ENCODE measurements at regions not wholly inside any gene's neighbourhood (a gene's known extent, or its start where the extent isn't known, plus 50 kb on each side); places are given as distances from the start of the nearest gene placed in this dataset.

DNA sequence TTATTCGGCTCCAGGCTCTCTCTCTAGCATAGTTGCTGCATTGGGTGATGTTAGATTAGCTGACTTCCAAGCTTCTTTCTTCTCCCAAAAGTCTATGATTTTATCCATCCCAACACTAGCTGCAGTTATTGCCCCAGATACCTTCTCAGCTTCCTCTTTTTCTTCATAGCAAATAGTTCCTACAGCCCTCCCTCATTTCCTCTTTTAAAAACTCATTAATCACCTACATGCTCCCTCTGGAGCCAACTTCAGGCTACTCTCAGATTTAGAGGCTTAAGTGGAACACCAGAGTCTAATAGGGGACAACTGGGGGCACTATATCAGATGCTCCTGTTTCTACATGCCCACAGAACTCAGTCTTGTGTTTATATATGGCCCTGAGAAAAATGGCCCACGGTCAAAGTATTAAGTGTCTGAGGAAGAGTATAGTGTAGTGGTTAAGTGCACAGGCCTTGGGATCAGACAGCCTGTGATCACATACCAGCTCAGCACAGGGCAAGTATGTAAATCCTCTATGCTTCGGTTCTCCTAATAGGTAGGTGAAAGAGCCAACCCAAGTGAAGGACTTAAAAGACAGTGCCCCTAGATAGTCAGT is 241.9 kb upstream of the SLC14A2 start:
- TF ChIP-seq PRPF4 (IDR thresholded peaks at IDR 0.05; ENCODE audit: low read depth, low read length, poor library complexity, severe bottlenecking) (no peak), SMC3 (IDR thresholded peaks at IDR 0.05; ENCODE audit: low read length) (no peak), ZNF230 (CRISPR knock-in tag; IDR thresholded peaks at IDR 0.05) (no peak)
- TF ChIP-seq, protein P1, sequence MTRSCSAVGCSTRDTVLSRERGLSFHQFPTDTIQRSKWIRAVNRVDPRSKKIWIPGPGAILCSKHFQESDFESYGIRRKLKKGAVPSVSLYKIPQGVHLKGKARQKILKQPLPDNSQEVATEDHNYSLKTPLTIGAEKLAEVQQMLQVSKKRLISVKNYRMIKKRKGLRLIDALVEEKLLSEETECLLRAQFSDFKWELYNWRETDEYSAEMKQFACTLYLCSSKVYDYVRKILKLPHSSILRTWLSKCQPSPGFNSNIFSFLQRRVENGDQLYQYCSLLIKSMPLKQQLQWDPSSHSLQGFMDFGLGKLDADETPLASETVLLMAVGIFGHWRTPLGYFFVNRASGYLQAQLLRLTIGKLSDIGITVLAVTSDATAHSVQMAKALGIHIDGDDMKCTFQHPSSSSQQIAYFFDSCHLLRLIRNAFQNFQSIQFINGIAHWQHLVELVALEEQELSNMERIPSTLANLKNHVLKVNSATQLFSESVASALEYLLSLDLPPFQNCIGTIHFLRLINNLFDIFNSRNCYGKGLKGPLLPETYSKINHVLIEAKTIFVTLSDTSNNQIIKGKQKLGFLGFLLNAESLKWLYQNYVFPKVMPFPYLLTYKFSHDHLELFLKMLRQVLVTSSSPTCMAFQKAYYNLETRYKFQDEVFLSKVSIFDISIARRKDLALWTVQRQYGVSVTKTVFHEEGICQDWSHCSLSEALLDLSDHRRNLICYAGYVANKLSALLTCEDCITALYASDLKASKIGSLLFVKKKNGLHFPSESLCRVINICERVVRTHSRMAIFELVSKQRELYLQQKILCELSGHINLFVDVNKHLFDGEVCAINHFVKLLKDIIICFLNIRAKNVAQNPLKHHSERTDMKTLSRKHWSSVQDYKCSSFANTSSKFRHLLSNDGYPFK (CRISPR knock-in tag; IDR thresholded peaks at IDR 0.05; ENCODE audit: borderline replicate concordance), result no peak
- TF ChIP-seq, protein P2, sequence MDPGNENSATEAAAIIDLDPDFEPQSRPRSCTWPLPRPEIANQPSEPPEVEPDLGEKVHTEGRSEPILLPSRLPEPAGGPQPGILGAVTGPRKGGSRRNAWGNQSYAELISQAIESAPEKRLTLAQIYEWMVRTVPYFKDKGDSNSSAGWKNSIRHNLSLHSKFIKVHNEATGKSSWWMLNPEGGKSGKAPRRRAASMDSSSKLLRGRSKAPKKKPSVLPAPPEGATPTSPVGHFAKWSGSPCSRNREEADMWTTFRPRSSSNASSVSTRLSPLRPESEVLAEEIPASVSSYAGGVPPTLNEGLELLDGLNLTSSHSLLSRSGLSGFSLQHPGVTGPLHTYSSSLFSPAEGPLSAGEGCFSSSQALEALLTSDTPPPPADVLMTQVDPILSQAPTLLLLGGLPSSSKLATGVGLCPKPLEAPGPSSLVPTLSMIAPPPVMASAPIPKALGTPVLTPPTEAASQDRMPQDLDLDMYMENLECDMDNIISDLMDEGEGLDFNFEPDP (CRISPR knock-in tag; conservative IDR thresholded peaks at IDR 0.05), result no peak
